ENCODE measurements at regions not wholly inside any gene's neighbourhood (a gene's known extent, or its start where the extent isn't known, plus 50 kb on each side); places are given as distances from the start of the nearest gene placed in this dataset.

DNA sequence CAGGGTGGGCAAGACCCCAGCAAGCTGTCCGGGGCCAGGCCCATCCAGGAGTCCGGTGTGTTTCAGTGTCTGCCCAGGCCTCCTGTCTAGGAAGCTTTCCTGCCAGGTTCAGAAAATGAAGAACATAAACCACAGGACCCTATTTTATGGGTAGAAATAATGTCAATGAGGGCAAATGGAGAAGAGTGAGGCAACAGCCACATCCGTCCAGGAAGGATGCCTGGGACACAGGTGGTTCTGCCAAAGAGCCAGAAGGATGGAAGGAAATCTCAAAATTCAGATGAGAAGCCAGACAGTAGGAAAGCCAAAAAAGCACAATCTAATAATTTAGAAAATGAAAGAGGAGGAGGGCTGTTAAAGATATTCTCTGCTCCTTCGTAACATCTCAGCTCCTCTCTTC is 262.3 kb downstream of the AUH start:
- TF ChIP-seq, protein P1, sequence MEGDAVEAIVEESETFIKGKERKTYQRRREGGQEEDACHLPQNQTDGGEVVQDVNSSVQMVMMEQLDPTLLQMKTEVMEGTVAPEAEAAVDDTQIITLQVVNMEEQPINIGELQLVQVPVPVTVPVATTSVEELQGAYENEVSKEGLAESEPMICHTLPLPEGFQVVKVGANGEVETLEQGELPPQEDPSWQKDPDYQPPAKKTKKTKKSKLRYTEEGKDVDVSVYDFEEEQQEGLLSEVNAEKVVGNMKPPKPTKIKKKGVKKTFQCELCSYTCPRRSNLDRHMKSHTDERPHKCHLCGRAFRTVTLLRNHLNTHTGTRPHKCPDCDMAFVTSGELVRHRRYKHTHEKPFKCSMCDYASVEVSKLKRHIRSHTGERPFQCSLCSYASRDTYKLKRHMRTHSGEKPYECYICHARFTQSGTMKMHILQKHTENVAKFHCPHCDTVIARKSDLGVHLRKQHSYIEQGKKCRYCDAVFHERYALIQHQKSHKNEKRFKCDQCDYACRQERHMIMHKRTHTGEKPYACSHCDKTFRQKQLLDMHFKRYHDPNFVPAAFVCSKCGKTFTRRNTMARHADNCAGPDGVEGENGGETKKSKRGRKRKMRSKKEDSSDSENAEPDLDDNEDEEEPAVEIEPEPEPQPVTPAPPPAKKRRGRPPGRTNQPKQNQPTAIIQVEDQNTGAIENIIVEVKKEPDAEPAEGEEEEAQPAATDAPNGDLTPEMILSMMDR (IDR thresholded peaks at IDR 0.05): no peak
- no peak for TF ChIP-seq POLR2A (IDR thresholded peaks at IDR 0.05)
